Stimulated activated CD8-positive, alpha-beta memory T cell treated with anti-CD3 and anti-CD28 coated beads, Interleukin-7, amount 100 ng/mL, for 4 hours (primary cell): ENCODE measurements at regions not wholly inside any gene's neighbourhood (a gene's known extent, or its start where the extent isn't known, plus 50 kb on each side); places are given as distances from the start of the nearest gene placed in this dataset.
"Not testable (repeated sequence)": the region's sequence is repeated elsewhere in the genome, so short reads cannot be mapped to it uniquely, and the experiment has no call there.

ENCODE experiments used
- DNase-seq, 2 donors: peaks; one replicate each; pipeline ENCODE4 v3.0.0-alpha.2; 2020; ENCODE audit warnings: low read depth in 2 of 2

GRCh38 chr6:155529814-155530213 lies 74.2 kb upstream of the NOX3 start:
- not testable (repeated sequence) for DNase-seq

GRCh38 chr6:155528982-155529453 lies 73.4 kb upstream of the NOX3 start:
- no peak for DNase-seq

- no peak for DNase-seq
Observed at GRCh38 chr6:155528335-155528734, 72.7 kb upstream of the NOX3 start.

GRCh38 chr6:155527443-155527842 lies 71.8 kb upstream of the NOX3 start:
- DNase-seq: no peak

GRCh38 chr6:155523821-155524651 lies 68.4 kb upstream of the NOX3 start:
- DNase-seq: no peak

- no peak for DNase-seq
Observed at GRCh38 chr6:155521719-155522118, 66.1 kb upstream of the NOX3 start.

- DNase-seq: no peak
Observed at GRCh38 chr6:155520078-155520477, 64.4 kb upstream of the NOX3 start.

GRCh38 chr6:155519176-155519738 lies 63.6 kb upstream of the NOX3 start:
- DNase-seq: no peak

GRCh38 chr6:155517294-155517693 lies 61.7 kb upstream of the NOX3 start:
- DNase-seq: no peak

GRCh38 chr6:155510879-155511278 lies 55.2 kb upstream of the NOX3 start:
- no peak for DNase-seq

- DNase-seq: no peak
Observed at GRCh38 chr6:155509743-155510475, 54.3 kb upstream of the NOX3 start.

GRCh38 chr6:155505608-155505989 lies 50.0 kb upstream of the NOX3 start:
- no peak for DNase-seq
